GM23338 (cell line): ENCODE measurements at regions not wholly inside any gene's neighbourhood (a gene's known extent, or its start where the extent isn't known, plus 50 kb on each side); places are given as distances from the start of the nearest gene placed in this dataset.

ENCODE experiments used
- ATAC-seq: fragments of 200-7000 bp; cut with Tn5 transposase; 3 replicates; pipeline ENCODE4 v1.9.1; 2020
- DNase-seq: peaks from one replicate; pipeline ENCODE4 v3.0.0-alpha.2; 2015; ENCODE audit warnings: low spot score
- H2AFZ ChIP-seq: fragments of 200-600 bp; sonication (generic); 2 replicates; pipeline ENCODE4 v1.8.0; 2016; ENCODE audit warnings: antibody characterized with exemption, mild to moderate bottlenecking, moderate library complexity
- H3F3A ChIP-seq: fragments of 200-600 bp; sonication (generic); replicated peaks from 2 replicates; pipeline ENCODE4 v1.8.0; 2017; ENCODE audit warnings: antibody characterized with exemption, mixed run types, low read depth
- H3K27ac ChIP-seq: fragments of 200-600 bp; sonication (generic); 2 replicates; pipeline ENCODE4 v1.6.1; 2016; ENCODE audit warnings: low read depth
- H3K27me3 ChIP-seq: fragments of 200-600 bp; sonication (generic); 2 replicates; pipeline ENCODE4 v1.8.0; 2016; ENCODE audit warnings: mild to moderate bottlenecking, mixed run types, moderate library complexity; ENCODE audit not compliant: insufficient read depth
- H3K36me3 ChIP-seq: fragments of 200-600 bp; sonication (generic); 2 replicates; pipeline ENCODE4 v1.8.0; 2016; ENCODE audit warnings: mild to moderate bottlenecking; ENCODE audit not compliant: insufficient read depth
- H3K4me1 ChIP-seq: fragments of 200-600 bp; sonication (generic); 2 replicates; pipeline ENCODE4 v1.8.0; 2016; ENCODE audit warnings: mild to moderate bottlenecking, moderate library complexity; ENCODE audit not compliant: insufficient read depth
- H3K4me2 ChIP-seq: fragments of 200-600 bp; sonication (generic); 2 replicates; pipeline ENCODE4 v1.7.1; 2017; ENCODE audit warnings: mixed run types
- H3K4me3 ChIP-seq: fragments of 200-600 bp; sonication (generic); 2 replicates; pipeline ENCODE4 v1.6.1; 2016; ENCODE audit warnings: mixed run types
- H3K79me2 ChIP-seq: fragments of 200-600 bp; sonication (generic); replicated peaks from 2 replicates; pipeline ENCODE4 v1.8.0; 2017; ENCODE audit warnings: mild to moderate bottlenecking; ENCODE audit not compliant: insufficient read depth
- H3K9me2 ChIP-seq: fragments of 200-600 bp; sonication (generic); 2 replicates; pipeline ENCODE4 v1.8.0; 2017; ENCODE audit not compliant: insufficient read depth
- H4K20me1 ChIP-seq: fragments of 200-600 bp; sonication (generic); replicated peaks from 2 replicates; pipeline ENCODE4 v1.8.0; 2017; ENCODE audit warnings: mild to moderate bottlenecking; ENCODE audit not compliant: insufficient read depth
- H3K27ac Mint-ChIP-seq: 2 replicates; pipeline ENCODE4 v1.8.0; 2020; ENCODE audit warnings: inconsistent platforms, mild to moderate bottlenecking, moderate library complexity, mixed read lengths
- H3K27me3 Mint-ChIP-seq: 3 replicates; pipeline ENCODE4 v1.8.0; 2022; ENCODE audit warnings: low read depth, mild to moderate bottlenecking, moderate library complexity, mixed read lengths, inconsistent platforms; ENCODE audit not compliant: insufficient read depth, poor library complexity
- H3K36me3 Mint-ChIP-seq: 3 replicates; pipeline ENCODE4 v1.8.0; 2021; ENCODE audit warnings: low read depth, mild to moderate bottlenecking, inconsistent platforms, moderate library complexity, mixed read lengths
- H3K4me1 Mint-ChIP-seq: 3 replicates; pipeline ENCODE4 v1.8.0; 2020; ENCODE audit warnings: mild to moderate bottlenecking, inconsistent platforms, mixed read lengths
- H3K4me3 Mint-ChIP-seq: 3 replicates; pipeline ENCODE4 v1.8.0; 2021; ENCODE audit warnings: moderate library complexity, mild to moderate bottlenecking, inconsistent platforms, mixed read lengths
- H3K9me3 Mint-ChIP-seq: 3 replicates; pipeline ENCODE4 v1.8.0; 2020; ENCODE audit warnings: moderate library complexity, mild to moderate bottlenecking, inconsistent platforms, mixed read lengths
- CREB1 ChIP-seq: fragments of 250-450 bp; sonication (Bioruptor Pico); IDR thresholded peaks from 2 replicates; pipeline ENCODE4 v1.5.0; 2020; ENCODE audit warnings: low read depth, mild to moderate bottlenecking, moderate library complexity
- EZH2 ChIP-seq: fragments of 200-600 bp; sonication (generic); IDR thresholded peaks from one replicate; pipeline ENCODE4 v1.8.0; 2017; ENCODE audit warnings: antibody characterized with exemption, mild to moderate bottlenecking, low read depth; ENCODE audit not compliant: unreplicated experiment
- EZH2phosphoT487 ChIP-seq: fragments of 200-600 bp; sonication (generic); IDR thresholded peaks from one replicate; pipeline ENCODE4 v1.8.1; 2018; ENCODE audit warnings: antibody characterized with exemption; ENCODE audit not compliant: unreplicated experiment
- JUNB ChIP-seq: IDR thresholded peaks from one replicate; pipeline ENCODE4 v1.6.1; 2016; ENCODE audit warnings: antibody characterized with exemption; ENCODE audit not compliant: unreplicated experiment
- REST ChIP-seq: IDR thresholded peaks from one replicate; pipeline ENCODE4 v1.6.1; 2018; ENCODE audit warnings: antibody characterized with exemption; ENCODE audit not compliant: unreplicated experiment
- ZNF114 ChIP-seq: fragments of 250-450 bp; sonication (Bioruptor Pico); IDR thresholded peaks from 2 replicates; pipeline ENCODE4 v1.5.0; 2020; ENCODE audit warnings: mild to moderate bottlenecking, moderate library complexity
- ZNF331 ChIP-seq: fragments of 250-450 bp; sonication (Bioruptor Pico); IDR thresholded peaks from 2 replicates; pipeline ENCODE4 v1.5.0; 2020; ENCODE audit warnings: low read depth, mild to moderate bottlenecking, moderate library complexity
- TF ChIP-seq, protein P1 (sequence below), 2 experiments: fragments of 200-600 bp in 1 of 2; sonication (generic) in 1 of 2; conservative IDR thresholded peaks; 2 replicates each; pipeline versions ENCODE4 v1.5.1 to v1.6.1; 2016 to 2017; ENCODE audit warnings: antibody characterized with exemption in 2 of 2, low read depth in 2 of 2, mild to moderate bottlenecking in 2 of 2, moderate library complexity in 1 of 2
- TF ChIP-seq, protein P2 (sequence below): fragments of 250-450 bp; sonication (Bioruptor Pico); IDR thresholded peaks from 2 replicates; pipeline ENCODE4 v1.5.0; 2020; ENCODE audit warnings: mild to moderate bottlenecking, moderate library complexity

DNA sequence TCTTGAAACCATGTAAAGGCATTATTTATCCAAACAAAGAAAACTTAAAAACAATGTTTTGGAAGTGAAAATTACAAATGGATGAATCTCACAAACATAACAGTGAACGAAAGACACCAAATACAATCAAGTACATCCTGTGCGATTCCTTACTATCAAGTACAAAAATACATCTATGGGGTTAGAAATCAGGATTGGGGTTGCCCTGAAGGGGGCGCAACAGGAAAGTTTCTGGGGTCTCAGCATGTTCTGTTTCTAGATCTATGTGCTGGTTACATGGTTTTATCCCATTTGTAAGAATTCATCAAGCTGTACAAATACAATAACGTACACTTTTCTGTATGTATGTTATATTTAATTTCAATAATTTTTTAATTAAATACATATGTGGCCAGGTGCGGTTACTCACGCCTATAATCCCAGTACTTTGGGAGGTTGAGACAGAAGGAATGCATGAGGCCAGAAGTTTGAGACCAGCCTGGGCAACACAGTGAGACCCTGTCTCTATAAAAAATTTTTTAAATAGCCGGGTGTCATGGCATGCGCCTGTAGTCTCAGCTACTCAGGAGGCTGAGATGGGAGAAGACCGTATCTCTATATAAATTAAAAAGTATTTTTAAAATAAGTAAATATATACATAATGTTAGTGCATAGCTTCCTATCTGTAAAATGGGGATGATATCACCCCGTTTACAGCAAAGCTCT lies 121.5 kb upstream of the SOD1 start:
- H3F3A ChIP-seq = no peaks in the 10 kb centered on the region
- H2AFZ ChIP-seq = no peak overlapping the region
- H3K9me2 ChIP-seq = no peaks in the 10 kb centered on the region
- Mint-ChIP-seq H3K4me3 (no peak overlapping the region), H3K27ac (no peak overlapping the region), H3K27me3 (peaks cover 7% of the 10 kb centered on the region), H3K36me3 (no peaks in the 10 kb centered on the region), H3K4me1 (peaks cover 2% of the 10 kb centered on the region; the same call in 2 of the 3 replicates), H3K9me3 (no peaks in the 10 kb centered on the region)
- H4K20me1 ChIP-seq = peaks cover 11% of the 10 kb centered on the region
- H3K4me1 ChIP-seq = no peaks in the 10 kb centered on the region
- no peaks in the 10 kb centered on the region for H3K27me3 ChIP-seq
- H3K4me3 ChIP-seq = no peak overlapping the region
- ATAC-seq = peak; percentile 58
- peaks cover 17% of the 10 kb centered on the region for H3K79me2 ChIP-seq
- H3K36me3 ChIP-seq = no peaks in the 10 kb centered on the region
- peak; percentile 72 for DNase-seq
- H3K4me2 ChIP-seq = no peak overlapping the region
- TF ChIP-seq, protein P1, sequence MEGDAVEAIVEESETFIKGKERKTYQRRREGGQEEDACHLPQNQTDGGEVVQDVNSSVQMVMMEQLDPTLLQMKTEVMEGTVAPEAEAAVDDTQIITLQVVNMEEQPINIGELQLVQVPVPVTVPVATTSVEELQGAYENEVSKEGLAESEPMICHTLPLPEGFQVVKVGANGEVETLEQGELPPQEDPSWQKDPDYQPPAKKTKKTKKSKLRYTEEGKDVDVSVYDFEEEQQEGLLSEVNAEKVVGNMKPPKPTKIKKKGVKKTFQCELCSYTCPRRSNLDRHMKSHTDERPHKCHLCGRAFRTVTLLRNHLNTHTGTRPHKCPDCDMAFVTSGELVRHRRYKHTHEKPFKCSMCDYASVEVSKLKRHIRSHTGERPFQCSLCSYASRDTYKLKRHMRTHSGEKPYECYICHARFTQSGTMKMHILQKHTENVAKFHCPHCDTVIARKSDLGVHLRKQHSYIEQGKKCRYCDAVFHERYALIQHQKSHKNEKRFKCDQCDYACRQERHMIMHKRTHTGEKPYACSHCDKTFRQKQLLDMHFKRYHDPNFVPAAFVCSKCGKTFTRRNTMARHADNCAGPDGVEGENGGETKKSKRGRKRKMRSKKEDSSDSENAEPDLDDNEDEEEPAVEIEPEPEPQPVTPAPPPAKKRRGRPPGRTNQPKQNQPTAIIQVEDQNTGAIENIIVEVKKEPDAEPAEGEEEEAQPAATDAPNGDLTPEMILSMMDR (conservative IDR thresholded peaks at IDR 0.05; ENCODE audit: low read depth in 2 of 2) = peak; percentile 72 to 88
- TF ChIP-seq ZNF331 (CRISPR knock-in tag) = no peak
- H3K27ac ChIP-seq = no peak overlapping the region

- Histone ChIP-seq H3F3A (no peaks in the 10 kb centered on the region), H3K79me2 (peaks cover 21% of the 10 kb centered on the region), H2AFZ (no peak overlapping the region), H3K4me3 (no peak overlapping the region), H3K27ac (no peak overlapping the region), H4K20me1 (peaks cover 11% of the 10 kb centered on the region), H3K27me3 (no peaks in the 10 kb centered on the region), H3K36me3 (no peaks in the 10 kb centered on the region), H3K4me2 (no peak overlapping the region), H3K9me2 (no peaks in the 10 kb centered on the region), H3K4me1 (peaks cover 7% of the 10 kb centered on the region; the same call in 1 of the 2 replicates)
- DNase-seq = no peak
- peaks cover 5% of the 10 kb centered on the region for H3K27me3 Mint-ChIP-seq
- peaks cover 5% of the 10 kb centered on the region for H3K4me1 Mint-ChIP-seq
- no peak overlapping the region for H3K27ac Mint-ChIP-seq
- no peak for ATAC-seq
- no peak overlapping the region for H3K4me3 Mint-ChIP-seq
- no peaks in the 10 kb centered on the region for H3K9me3 Mint-ChIP-seq
- no peaks in the 10 kb centered on the region for H3K36me3 Mint-ChIP-seq
- TF ChIP-seq EZH2 (no peak), ZNF114 (CRISPR knock-in tag) (no peak), EZH2phosphoT487 (no peak), REST (no peak), CREB1 (CRISPR knock-in tag) (no peak), JUNB (no peak)
- TF ChIP-seq, protein P2, sequence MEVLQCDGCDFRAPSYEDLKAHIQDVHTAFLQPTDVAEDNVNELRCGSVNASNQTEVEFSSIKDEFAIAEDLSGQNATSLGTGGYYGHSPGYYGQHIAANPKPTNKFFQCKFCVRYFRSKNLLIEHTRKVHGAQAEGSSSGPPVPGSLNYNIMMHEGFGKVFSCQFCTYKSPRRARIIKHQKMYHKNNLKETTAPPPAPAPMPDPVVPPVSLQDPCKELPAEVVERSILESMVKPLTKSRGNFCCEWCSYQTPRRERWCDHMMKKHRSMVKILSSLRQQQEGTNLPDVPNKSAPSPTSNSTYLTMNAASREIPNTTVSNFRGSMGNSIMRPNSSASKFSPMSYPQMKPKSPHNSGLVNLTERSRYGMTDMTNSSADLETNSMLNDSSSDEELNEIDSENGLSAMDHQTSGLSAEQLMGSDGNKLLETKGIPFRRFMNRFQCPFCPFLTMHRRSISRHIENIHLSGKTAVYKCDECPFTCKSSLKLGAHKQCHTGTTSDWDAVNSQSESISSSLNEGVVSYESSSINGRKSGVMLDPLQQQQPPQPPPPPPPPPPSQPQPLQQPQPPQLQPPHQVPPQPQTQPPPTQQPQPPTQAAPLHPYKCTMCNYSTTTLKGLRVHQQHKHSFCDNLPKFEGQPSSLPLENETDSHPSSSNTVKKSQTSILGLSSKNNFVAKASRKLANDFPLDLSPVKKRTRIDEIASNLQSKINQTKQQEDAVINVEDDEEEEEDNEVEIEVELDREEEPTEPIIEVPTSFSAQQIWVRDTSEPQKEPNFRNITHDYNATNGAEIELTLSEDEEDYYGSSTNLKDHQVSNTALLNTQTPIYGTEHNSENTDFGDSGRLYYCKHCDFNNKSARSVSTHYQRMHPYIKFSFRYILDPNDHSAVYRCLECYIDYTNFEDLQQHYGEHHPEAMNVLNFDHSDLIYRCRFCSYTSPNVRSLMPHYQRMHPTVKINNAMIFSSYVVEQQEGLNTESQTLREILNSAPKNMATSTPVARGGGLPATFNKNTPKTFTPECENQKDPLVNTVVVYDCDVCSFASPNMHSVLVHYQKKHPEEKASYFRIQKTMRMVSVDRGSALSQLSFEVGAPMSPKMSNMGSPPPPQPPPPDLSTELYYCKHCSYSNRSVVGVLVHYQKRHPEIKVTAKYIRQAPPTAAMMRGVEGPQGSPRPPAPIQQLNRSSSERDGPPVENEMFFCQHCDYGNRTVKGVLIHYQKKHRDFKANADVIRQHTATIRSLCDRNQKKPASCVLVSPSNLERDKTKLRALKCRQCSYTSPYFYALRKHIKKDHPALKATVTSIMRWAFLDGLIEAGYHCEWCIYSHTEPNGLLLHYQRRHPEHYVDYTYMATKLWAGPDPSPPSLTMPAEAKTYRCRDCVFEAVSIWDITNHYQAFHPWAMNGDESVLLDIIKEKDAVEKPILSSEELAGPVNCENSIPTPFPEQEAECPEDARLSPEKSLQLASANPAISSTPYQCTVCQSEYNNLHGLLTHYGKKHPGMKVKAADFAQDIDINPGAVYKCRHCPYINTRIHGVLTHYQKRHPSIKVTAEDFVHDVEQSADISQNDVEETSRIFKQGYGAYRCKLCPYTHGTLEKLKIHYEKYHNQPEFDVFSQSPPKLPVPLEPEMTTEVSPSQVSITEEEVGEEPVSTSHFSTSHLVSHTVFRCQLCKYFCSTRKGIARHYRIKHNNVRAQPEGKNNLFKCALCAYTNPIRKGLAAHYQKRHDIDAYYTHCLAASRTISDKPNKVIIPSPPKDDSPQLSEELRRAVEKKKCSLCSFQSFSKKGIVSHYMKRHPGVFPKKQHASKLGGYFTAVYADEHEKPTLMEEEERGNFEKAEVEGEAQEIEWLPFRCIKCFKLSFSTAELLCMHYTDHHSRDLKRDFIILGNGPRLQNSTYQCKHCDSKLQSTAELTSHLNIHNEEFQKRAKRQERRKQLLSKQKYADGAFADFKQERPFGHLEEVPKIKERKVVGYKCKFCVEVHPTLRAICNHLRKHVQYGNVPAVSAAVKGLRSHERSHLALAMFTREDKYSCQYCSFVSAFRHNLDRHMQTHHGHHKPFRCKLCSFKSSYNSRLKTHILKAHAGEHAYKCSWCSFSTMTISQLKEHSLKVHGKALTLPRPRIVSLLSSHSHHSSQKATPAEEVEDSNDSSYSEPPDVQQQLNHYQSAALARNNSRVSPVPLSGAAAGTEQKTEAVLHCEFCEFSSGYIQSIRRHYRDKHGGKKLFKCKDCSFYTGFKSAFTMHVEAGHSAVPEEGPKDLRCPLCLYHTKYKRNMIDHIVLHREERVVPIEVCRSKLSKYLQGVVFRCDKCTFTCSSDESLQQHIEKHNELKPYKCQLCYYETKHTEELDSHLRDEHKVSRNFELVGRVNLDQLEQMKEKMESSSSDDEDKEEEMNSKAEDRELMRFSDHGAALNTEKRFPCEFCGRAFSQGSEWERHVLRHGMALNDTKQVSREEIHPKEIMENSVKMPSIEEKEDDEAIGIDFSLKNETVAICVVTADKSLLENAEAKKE = no peak
These were observed 123.4 kb upstream of the SOD1 start for GRCh38 chr21:31536138-31536537.
